Aorta (tissue), 5 donors: ENCODE measurements at regions not wholly inside any gene's neighbourhood (a gene's known extent, or its start where the extent isn't known, plus 50 kb on each side); places are given as distances from the start of the nearest gene placed in this dataset.
"Not testable (repeated sequence)": the region's sequence is repeated elsewhere in the genome, so short reads cannot be mapped to it uniquely, and the experiment has no call there.

Experiments used
- ATAC-seq: fragments of 200-7000 bp; cut with Tn5 transposase; one replicate; pipeline ENCODE4 v1.9.1; 2022; ENCODE audit warnings: moderate library complexity; ENCODE audit not compliant: low FRiP score
- DNase-seq, 2 donors: peaks; one replicate each; pipeline ENCODE4 v3.0.0-alpha.2; 2020
- H3K27ac ChIP-seq, 2 donors: one replicate each; pipeline ENCODE4 v1.5.1; 2013; ENCODE audit warnings: low read length in 2 of 2, mild to moderate bottlenecking in 2 of 2, moderate library complexity in 2 of 2, control low read depth in 1 of 2, inconsistent platforms in 1 of 2, low read depth in 1 of 2
- H3K27me3 ChIP-seq, 2 donors: one replicate each; pipeline ENCODE4 v1.6.1; 2013; ENCODE audit warnings: control low read depth in 1 of 2, low read length in 1 of 2, mild to moderate bottlenecking in 1 of 2, moderate library complexity in 1 of 2; ENCODE audit not compliant: insufficient read depth in 2 of 2, control insufficient read depth in 1 of 2
- H3K36me3 ChIP-seq, 2 donors: one replicate each; pipeline ENCODE4 v1.6.1; 2013; ENCODE audit warnings: control low read depth in 1 of 2, low read length in 1 of 2, mild to moderate bottlenecking in 1 of 2; ENCODE audit not compliant: insufficient read depth in 2 of 2, control insufficient read depth in 1 of 2
- H3K4me1 ChIP-seq, 2 donors: one replicate each; pipeline ENCODE4 v1.6.1; 2013; ENCODE audit warnings: low read length in 2 of 2, control low read depth in 1 of 2, mild to moderate bottlenecking in 1 of 2, moderate library complexity in 1 of 2; ENCODE audit not compliant: insufficient read depth in 2 of 2, control insufficient read depth in 1 of 2
- H3K4me3 ChIP-seq, 2 donors: one replicate each; pipeline ENCODE4 v1.5.1; 2013; ENCODE audit warnings: low read length in 2 of 2, control low read depth in 1 of 2, mild to moderate bottlenecking in 1 of 2
- H3K9me3 ChIP-seq: one replicate; pipeline ENCODE4 v1.6.1; 2013; ENCODE audit warnings: mild to moderate bottlenecking, low read length; ENCODE audit not compliant: control insufficient read depth
- WGBS, 2 donors: extraction: QIAGEN DNeasy Blood & Tissue Kit; methylation state at CpG; one replicate each; pipeline ENCODE4 v1.1.7; 2013; 5-methylcytosine and 5-hydroxymethylcytosine counted together
- intact Hi-C, 2 donors: fragments of 100-400 bp; cut with DNase I; formaldehyde crosslinking; loops; one replicate each; pipeline versions ENCODE4 v1.14.2 to v1.15.0; 2022
- donor health status: healthy with polysubstance abuse.
- donor health status: Bipolar disorder and iron deficiency.
- donor health status: DM: no; HTN: no; CAD: no.
- donor health status: DM: no; HTN: no; CAD: no.
- donor health status: DM: yes; HTN: yes; CAD: no.

- ATAC-seq, result no peak
- Histone ChIP-seq H3K27ac (no peak overlapping the region), H3K4me1 (no peaks in the 10 kb centered on the region)
Measured at GRCh38 chr4:66567551-66567950, 897.3 kb upstream of the EPHA5 start.

GRCh38 chr4:66565801-66566200 is 895.5 kb upstream of the EPHA5 start:
- DNase-seq (no peak), ATAC-seq (no peak)
- Histone ChIP-seq H3K27ac (no peak overlapping the region), H3K36me3 (no peaks in the 10 kb centered on the region), H3K4me1 (no peaks in the 10 kb centered on the region), H3K27me3 (no peaks in the 10 kb centered on the region), H3K9me3 (no peaks in the 10 kb centered on the region), H3K4me3 (no peak overlapping the region)
- intact Hi-C loops, result no loop called here

More at GRCh38 chr4:66567551-66567950, 897.3 kb upstream of the EPHA5 start:
- Histone ChIP-seq H3K9me3 (no peaks in the 10 kb centered on the region), H3K27me3 (no peaks in the 10 kb centered on the region), H3K36me3 (no peaks in the 10 kb centered on the region), H3K4me3 (no peak overlapping the region)
- intact Hi-C loops, result no loop called here
- no peak for DNase-seq

- peak overlapping the region in 1 of 2 donors; percentile 26 for H3K4me3 ChIP-seq
- no peaks in the 10 kb centered on the region for H3K4me1 ChIP-seq
- H3K36me3 ChIP-seq, result no peaks in the 10 kb centered on the region
- WGBS, 2 donors, result 19 to 24% methylated on average over 12 of the region's 12 CpGs
- no peak overlapping the region for H3K27ac ChIP-seq
- ATAC-seq (no peak), DNase-seq (no peak)
- no peaks in the 10 kb centered on the region for H3K9me3 ChIP-seq
- no peaks in the 10 kb centered on the region for H3K27me3 ChIP-seq
- intact Hi-C loops, result no loop called here
Measured at GRCh38 chr4:66564901-66565651, 894.8 kb upstream of the EPHA5 start.

DNA sequence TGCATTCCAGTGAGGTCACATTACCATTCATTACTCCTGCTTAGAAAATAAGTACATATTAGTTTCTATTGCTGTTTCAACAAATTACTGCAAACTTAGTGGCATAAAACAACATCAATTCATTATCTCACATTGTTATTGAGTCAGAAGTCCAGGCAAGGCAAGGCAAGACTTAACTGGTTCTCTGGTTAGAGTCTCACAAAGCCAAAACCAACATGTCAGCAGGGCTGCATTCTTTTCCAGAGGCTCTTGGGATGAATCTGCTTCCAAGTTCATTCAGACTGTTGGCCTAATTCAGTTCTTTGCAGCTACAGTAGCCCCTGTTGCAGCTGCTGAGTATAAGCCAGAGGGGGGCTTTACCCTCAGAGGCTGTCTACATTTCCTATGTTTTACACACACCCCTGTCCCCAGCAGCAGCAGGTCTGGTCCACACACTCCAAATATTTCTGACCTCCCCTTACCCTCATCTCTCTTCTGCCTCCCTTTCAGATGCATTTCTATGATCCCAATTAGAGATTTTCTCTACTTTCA is 892.1 kb upstream of the EPHA5 start:
- no peak for ATAC-seq
- no peaks in the 10 kb centered on the region for H3K27me3 ChIP-seq
- no peak overlapping the region for H3K27ac ChIP-seq
- no peaks in the 10 kb centered on the region for H3K36me3 ChIP-seq
- DNase-seq, result no peak
- intact Hi-C loops, result no loop called here
- no peak overlapping the region for H3K4me3 ChIP-seq
- no peaks in the 10 kb centered on the region for H3K4me1 ChIP-seq
- no peaks in the 10 kb centered on the region for H3K9me3 ChIP-seq

DNA sequence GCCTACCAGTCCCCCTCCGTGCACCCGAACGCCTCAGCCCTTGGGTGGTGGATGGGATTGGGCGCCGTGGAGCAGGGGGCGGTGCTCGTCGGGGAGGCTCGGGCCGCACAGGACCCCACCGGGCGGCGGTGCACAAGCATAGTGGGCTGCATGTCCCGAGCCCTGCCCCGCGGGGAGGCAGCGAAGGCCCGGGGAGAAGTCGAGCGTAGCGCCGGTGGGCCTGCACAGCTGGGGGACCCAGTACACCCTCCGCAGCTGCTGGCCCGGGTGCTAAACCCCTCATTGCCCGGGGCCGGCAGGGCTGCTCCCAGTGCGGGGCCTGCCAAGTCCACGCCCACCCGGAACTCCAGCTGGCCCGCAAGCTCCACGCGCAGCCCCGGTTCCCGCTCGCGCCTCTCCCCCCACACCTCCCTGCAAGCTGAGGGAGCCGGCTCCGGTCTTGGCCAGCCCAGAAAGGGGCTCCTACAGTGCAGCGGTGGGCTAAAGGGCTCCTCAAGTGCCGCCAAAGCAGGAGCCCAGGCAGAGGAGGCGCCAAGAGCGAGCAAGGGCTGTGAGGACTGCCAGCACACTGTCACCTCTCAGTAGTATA is 891.3 kb upstream of the EPHA5 start:
- intact Hi-C loops, H3K36me3 ChIP-seq, H3K9me3 ChIP-seq, ATAC-seq, H3K4me3 ChIP-seq, H3K27me3 ChIP-seq, H3K27ac ChIP-seq, H3K4me1 ChIP-seq, DNase-seq: not testable (repeated sequence)
- WGBS, 2 donors, result 95 to 96% methylated on average over 32 to 42 of the region's 42 CpGs

DNA sequence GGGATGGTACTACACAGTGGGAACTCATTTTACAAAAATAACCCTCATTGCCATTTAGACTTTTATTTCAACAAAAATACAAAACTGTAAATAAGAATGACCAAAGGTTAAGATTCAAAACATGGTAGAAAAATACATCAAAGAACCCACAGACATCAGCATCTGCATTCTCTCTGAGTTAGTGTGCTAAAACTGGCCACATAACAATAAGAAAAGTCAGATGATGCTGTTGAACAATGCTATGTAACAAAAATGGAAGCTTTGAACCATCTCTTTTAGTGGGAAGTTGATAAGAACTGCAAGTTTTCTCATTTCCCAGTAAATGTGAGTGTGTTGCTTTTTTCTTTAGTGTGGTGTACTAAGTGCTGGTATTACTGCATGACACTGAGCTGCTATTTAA is 888.4 kb upstream of the EPHA5 start:
- H3K4me1 ChIP-seq, result no peaks in the 10 kb centered on the region
- DNase-seq (no peak), ATAC-seq (no peak)
- no peaks in the 10 kb centered on the region for H3K9me3 ChIP-seq
- no peaks in the 10 kb centered on the region for H3K36me3 ChIP-seq
- H3K4me3 ChIP-seq, result no peak overlapping the region
- no peak overlapping the region for H3K27ac ChIP-seq
- no peaks in the 10 kb centered on the region for H3K27me3 ChIP-seq
- intact Hi-C loops, result no loop called here

GRCh38 chr4:66556651-66557278 is 886.5 kb upstream of the EPHA5 start:
- no peaks in the 10 kb centered on the region for H3K36me3 ChIP-seq
- no peaks in the 10 kb centered on the region for H3K27me3 ChIP-seq
- ATAC-seq, result no peak
- 89 to 92% methylated on average over 10 of the region's 10 CpGs for WGBS, 2 donors
- intact Hi-C loops, result no loop called here
- no peak overlapping the region for H3K4me3 ChIP-seq
- H3K27ac ChIP-seq, result no peak overlapping the region
- H3K9me3 ChIP-seq, result no peaks in the 10 kb centered on the region
- DNase-seq, result peak in 1 of 2 donors; percentile 49
- H3K4me1 ChIP-seq, result no peaks in the 10 kb centered on the region

DNA sequence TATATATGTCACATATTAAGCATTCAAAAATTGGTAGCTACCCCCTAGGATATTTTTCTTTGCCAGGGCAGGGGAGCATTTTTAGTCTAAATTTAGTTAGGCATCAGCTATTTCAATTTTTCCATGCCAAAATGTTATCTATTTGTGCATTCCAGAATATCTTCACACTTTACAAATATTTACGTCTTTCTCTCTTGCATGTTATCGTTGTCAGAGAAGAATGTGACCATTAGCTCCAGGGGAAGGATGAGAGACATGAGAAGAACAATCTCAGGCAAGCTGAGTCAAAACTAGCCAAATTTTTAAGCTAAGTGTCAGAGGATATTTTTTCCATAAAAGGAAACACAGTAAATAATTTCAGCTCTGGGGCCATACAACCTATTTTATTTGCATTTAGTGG is 885.0 kb upstream of the EPHA5 start:
- intact Hi-C loops, result no loop called here
- Histone ChIP-seq H3K27ac (no peak overlapping the region), H3K27me3 (no peaks in the 10 kb centered on the region), H3K4me3 (no peak overlapping the region), H3K4me1 (no peaks in the 10 kb centered on the region), H3K36me3 (no peaks in the 10 kb centered on the region), H3K9me3 (no peaks in the 10 kb centered on the region)
- DNase-seq (no peak), ATAC-seq (no peak)
- 20 to 21% methylated on average over 2 of the region's 2 CpGs for WGBS, 2 donors

DNA sequence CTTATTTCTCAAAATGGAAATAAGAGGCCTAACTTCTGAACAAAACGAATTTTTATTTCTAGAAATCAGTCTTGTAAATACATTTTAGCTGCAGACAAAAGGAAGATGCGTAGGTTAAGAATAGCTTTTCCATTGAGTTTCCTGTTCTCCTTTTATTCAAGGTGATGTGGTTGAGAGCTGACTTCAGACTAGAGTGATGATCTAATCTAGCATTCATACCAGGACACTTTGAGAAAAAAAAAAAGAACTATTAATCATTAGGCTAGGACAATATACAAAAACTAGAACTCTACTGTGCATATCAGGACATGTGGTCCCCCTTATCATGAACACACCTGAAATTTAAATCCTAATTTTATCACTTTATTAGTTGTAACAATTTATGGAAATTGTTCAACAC is 884.5 kb upstream of the EPHA5 start:
- DNase-seq (no peak), ATAC-seq (no peak)
- WGBS, 2 donors, result 59 to 60% methylated on average over 2 of the region's 2 CpGs

More for the DNA sequence above, 884.5 kb upstream of the EPHA5 start:
- intact Hi-C loops, result no loop called here
- Histone ChIP-seq H3K27me3 (no peaks in the 10 kb centered on the region), H3K27ac (no peak overlapping the region), H3K36me3 (no peaks in the 10 kb centered on the region), H3K9me3 (no peaks in the 10 kb centered on the region), H3K4me1 (no peaks in the 10 kb centered on the region), H3K4me3 (no peak overlapping the region)
